K562 (cell line): ENCODE measurements at regions not wholly inside any gene's neighbourhood (a gene's known extent, or its start where the extent isn't known, plus 50 kb on each side); places are given as distances from the start of the nearest gene placed in this dataset.

Experiments
- CEBPB ChIP-seq: fragments of 450-650 bp; IDR thresholded peaks from 2 replicates; pipeline ENCODE4 v1.6.1; 2016; ENCODE audit warnings: missing genetic modification characterization, missing compliant biosample characterization
- MECOM ChIP-seq: fragments of 250-450 bp; sonication (Bioruptor Pico); IDR thresholded peaks from 2 replicates; pipeline ENCODE4 v1.8.0; 2022; ENCODE audit warnings: inconsistent platforms
- PHTF2 ChIP-seq: fragments of 250-450 bp; sonication (Bioruptor Pico); IDR thresholded peaks from 2 replicates; pipeline ENCODE4 v1.5.0; 2021; ENCODE audit warnings: mild to moderate bottlenecking
- POLR2AphosphoS2 ChIP-seq: IDR thresholded peaks from 2 replicates; pipeline ENCODE4 v1.6.1; 2012; ENCODE audit warnings: low read length, improper control_type of control experiment
- PYGO2 ChIP-seq: fragments of 450-650 bp; IDR thresholded peaks from 2 replicates; pipeline ENCODE4 v1.6.1; 2016; ENCODE audit warnings: mild to moderate bottlenecking, missing genetic modification characterization, moderate library complexity, missing compliant biosample characterization
- SRSF7 ChIP-seq: fragments of 200-400 bp; formaldehyde crosslinking; optimal IDR thresholded peaks from 2 replicates; pipeline ENCODE3; 2017; ENCODE audit warnings: mild to moderate bottlenecking, low read depth, low read length
- YBX1 ChIP-seq: fragments of 450-650 bp; IDR thresholded peaks from 2 replicates; pipeline ENCODE4 v1.7.1; 2016; ENCODE audit warnings: mild to moderate bottlenecking
- TF ChIP-seq, protein P1 (sequence below): fragments of 450-650 bp; IDR thresholded peaks from 2 replicates; pipeline ENCODE4 v1.6.1; 2016; ENCODE audit warnings: mild to moderate bottlenecking, moderate library complexity
- TF ChIP-seq, protein P2 (sequence below): fragments of 200-800 bp; sonication (Bioruptor generic); IDR thresholded peaks from 2 replicates; pipeline ENCODE4 v1.6.1; 2016; ENCODE audit warnings: missing genetic modification characterization, missing compliant biosample characterization
- TF ChIP-seq, protein P3 (sequence below): fragments of 250-450 bp; sonication (Bioruptor Pico); IDR thresholded peaks from 2 replicates; pipeline ENCODE4 v1.8.0; 2021; ENCODE audit warnings: moderate library complexity, mild to moderate bottlenecking, inconsistent platforms

DNA sequence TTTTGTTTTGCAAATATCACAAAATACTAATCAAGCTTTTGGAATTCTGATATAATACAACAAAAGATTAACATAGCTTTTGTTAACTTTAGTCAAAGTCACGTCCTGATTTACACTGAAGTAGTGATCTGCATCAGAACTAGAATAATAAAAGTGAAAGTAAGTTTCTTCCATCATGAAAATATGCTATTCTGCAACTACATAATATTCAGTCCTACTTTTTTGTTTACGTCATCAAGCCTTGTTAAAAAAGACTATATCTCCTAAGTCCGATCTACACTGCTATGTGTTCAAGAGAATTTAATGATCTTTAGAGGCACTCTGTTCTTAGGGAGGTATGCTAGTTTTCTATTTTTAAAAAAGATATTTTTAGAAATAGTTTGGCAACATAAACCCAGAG, 330.1 kb downstream of the ARPP21 start (continued):
- TF ChIP-seq, protein P1, sequence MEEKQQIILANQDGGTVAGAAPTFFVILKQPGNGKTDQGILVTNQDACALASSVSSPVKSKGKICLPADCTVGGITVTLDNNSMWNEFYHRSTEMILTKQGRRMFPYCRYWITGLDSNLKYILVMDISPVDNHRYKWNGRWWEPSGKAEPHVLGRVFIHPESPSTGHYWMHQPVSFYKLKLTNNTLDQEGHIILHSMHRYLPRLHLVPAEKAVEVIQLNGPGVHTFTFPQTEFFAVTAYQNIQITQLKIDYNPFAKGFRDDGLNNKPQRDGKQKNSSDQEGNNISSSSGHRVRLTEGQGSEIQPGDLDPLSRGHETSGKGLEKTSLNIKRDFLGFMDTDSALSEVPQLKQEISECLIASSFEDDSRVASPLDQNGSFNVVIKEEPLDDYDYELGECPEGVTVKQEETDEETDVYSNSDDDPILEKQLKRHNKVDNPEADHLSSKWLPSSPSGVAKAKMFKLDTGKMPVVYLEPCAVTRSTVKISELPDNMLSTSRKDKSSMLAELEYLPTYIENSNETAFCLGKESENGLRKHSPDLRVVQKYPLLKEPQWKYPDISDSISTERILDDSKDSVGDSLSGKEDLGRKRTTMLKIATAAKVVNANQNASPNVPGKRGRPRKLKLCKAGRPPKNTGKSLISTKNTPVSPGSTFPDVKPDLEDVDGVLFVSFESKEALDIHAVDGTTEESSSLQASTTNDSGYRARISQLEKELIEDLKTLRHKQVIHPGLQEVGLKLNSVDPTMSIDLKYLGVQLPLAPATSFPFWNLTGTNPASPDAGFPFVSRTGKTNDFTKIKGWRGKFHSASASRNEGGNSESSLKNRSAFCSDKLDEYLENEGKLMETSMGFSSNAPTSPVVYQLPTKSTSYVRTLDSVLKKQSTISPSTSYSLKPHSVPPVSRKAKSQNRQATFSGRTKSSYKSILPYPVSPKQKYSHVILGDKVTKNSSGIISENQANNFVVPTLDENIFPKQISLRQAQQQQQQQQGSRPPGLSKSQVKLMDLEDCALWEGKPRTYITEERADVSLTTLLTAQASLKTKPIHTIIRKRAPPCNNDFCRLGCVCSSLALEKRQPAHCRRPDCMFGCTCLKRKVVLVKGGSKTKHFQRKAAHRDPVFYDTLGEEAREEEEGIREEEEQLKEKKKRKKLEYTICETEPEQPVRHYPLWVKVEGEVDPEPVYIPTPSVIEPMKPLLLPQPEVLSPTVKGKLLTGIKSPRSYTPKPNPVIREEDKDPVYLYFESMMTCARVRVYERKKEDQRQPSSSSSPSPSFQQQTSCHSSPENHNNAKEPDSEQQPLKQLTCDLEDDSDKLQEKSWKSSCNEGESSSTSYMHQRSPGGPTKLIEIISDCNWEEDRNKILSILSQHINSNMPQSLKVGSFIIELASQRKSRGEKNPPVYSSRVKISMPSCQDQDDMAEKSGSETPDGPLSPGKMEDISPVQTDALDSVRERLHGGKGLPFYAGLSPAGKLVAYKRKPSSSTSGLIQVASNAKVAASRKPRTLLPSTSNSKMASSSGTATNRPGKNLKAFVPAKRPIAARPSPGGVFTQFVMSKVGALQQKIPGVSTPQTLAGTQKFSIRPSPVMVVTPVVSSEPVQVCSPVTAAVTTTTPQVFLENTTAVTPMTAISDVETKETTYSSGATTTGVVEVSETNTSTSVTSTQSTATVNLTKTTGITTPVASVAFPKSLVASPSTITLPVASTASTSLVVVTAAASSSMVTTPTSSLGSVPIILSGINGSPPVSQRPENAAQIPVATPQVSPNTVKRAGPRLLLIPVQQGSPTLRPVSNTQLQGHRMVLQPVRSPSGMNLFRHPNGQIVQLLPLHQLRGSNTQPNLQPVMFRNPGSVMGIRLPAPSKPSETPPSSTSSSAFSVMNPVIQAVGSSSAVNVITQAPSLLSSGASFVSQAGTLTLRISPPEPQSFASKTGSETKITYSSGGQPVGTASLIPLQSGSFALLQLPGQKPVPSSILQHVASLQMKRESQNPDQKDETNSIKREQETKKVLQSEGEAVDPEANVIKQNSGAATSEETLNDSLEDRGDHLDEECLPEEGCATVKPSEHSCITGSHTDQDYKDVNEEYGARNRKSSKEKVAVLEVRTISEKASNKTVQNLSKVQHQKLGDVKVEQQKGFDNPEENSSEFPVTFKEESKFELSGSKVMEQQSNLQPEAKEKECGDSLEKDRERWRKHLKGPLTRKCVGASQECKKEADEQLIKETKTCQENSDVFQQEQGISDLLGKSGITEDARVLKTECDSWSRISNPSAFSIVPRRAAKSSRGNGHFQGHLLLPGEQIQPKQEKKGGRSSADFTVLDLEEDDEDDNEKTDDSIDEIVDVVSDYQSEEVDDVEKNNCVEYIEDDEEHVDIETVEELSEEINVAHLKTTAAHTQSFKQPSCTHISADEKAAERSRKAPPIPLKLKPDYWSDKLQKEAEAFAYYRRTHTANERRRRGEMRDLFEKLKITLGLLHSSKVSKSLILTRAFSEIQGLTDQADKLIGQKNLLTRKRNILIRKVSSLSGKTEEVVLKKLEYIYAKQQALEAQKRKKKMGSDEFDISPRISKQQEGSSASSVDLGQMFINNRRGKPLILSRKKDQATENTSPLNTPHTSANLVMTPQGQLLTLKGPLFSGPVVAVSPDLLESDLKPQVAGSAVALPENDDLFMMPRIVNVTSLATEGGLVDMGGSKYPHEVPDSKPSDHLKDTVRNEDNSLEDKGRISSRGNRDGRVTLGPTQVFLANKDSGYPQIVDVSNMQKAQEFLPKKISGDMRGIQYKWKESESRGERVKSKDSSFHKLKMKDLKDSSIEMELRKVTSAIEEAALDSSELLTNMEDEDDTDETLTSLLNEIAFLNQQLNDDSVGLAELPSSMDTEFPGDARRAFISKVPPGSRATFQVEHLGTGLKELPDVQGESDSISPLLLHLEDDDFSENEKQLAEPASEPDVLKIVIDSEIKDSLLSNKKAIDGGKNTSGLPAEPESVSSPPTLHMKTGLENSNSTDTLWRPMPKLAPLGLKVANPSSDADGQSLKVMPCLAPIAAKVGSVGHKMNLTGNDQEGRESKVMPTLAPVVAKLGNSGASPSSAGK = no peak
- no peak for TF ChIP-seq SRSF7
- no peak for TF ChIP-seq POLR2AphosphoS2
- no peak for TF ChIP-seq MECOM (CRISPR knock-in tag)
- TF ChIP-seq PYGO2 (tag) = no peak
- TF ChIP-seq PHTF2 (CRISPR knock-in tag) = no peak
- TF ChIP-seq, protein P2, sequence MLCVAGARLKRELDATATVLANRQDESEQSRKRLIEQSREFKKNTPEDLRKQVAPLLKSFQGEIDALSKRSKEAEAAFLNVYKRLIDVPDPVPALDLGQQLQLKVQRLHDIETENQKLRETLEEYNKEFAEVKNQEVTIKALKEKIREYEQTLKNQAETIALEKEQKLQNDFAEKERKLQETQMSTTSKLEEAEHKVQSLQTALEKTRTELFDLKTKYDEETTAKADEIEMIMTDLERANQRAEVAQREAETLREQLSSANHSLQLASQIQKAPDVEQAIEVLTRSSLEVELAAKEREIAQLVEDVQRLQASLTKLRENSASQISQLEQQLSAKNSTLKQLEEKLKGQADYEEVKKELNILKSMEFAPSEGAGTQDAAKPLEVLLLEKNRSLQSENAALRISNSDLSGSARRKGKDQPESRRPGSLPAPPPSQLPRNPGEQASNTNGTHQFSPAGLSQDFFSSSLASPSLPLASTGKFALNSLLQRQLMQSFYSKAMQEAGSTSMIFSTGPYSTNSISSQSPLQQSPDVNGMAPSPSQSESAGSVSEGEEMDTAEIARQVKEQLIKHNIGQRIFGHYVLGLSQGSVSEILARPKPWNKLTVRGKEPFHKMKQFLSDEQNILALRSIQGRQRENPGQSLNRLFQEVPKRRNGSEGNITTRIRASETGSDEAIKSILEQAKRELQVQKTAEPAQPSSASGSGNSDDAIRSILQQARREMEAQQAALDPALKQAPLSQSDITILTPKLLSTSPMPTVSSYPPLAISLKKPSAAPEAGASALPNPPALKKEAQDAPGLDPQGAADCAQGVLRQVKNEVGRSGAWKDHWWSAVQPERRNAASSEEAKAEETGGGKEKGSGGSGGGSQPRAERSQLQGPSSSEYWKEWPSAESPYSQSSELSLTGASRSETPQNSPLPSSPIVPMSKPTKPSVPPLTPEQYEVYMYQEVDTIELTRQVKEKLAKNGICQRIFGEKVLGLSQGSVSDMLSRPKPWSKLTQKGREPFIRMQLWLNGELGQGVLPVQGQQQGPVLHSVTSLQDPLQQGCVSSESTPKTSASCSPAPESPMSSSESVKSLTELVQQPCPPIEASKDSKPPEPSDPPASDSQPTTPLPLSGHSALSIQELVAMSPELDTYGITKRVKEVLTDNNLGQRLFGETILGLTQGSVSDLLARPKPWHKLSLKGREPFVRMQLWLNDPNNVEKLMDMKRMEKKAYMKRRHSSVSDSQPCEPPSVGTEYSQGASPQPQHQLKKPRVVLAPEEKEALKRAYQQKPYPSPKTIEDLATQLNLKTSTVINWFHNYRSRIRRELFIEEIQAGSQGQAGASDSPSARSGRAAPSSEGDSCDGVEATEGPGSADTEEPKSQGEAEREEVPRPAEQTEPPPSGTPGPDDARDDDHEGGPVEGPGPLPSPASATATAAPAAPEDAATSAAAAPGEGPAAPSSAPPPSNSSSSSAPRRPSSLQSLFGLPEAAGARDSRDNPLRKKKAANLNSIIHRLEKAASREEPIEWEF = no peak
- TF ChIP-seq CEBPB = no peak
- TF ChIP-seq, protein P3, sequence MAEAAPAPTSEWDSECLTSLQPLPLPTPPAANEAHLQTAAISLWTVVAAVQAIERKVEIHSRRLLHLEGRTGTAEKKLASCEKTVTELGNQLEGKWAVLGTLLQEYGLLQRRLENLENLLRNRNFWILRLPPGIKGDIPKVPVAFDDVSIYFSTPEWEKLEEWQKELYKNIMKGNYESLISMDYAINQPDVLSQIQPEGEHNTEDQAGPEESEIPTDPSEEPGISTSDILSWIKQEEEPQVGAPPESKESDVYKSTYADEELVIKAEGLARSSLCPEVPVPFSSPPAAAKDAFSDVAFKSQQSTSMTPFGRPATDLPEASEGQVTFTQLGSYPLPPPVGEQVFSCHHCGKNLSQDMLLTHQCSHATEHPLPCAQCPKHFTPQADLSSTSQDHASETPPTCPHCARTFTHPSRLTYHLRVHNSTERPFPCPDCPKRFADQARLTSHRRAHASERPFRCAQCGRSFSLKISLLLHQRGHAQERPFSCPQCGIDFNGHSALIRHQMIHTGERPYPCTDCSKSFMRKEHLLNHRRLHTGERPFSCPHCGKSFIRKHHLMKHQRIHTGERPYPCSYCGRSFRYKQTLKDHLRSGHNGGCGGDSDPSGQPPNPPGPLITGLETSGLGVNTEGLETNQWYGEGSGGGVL = no peak
- no peak for TF ChIP-seq YBX1
